ENCODE measurements at regions not wholly inside any gene's neighbourhood (a gene's known extent, or its start where the extent isn't known, plus 50 kb on each side); places are given as distances from the start of the nearest gene placed in this dataset.

GRCh38 chr4:27223326-27223725 lies 362.7 kb downstream of the STIM2 start:
- TF ChIP-seq POLR2A (IDR thresholded peaks at IDR 0.05; ENCODE audit: low read depth, low read length) = no peak
- FAIRE-seq (no peak), DNase-seq (ENCODE audit: insufficient read length, low spot score) (no peak)

GRCh38 chr4:27233531-27233930 lies 372.9 kb downstream of the STIM2 start:
- FAIRE-seq = no peak

GRCh38 chr4:27234306-27234899 lies 373.8 kb downstream of the STIM2 start:
- TF ChIP-seq POLR2A (IDR thresholded peaks at IDR 0.05; ENCODE audit: low read depth, low read length) = no peak
- FAIRE-seq (no peak), DNase-seq (ENCODE audit: insufficient read length, low spot score) (no peak)

More at GRCh38 chr4:27233531-27233930, 372.9 kb downstream of the STIM2 start:
- no peak for DNase-seq (ENCODE audit: insufficient read length, low spot score)
- no peak for TF ChIP-seq POLR2A (IDR thresholded peaks at IDR 0.05; ENCODE audit: low read depth, low read length)

- TF ChIP-seq POLR2A (IDR thresholded peaks at IDR 0.05; ENCODE audit: low read depth, low read length) = no peak
- FAIRE-seq (no peak), DNase-seq (ENCODE audit: insufficient read length, low spot score) (no peak)
These were observed 379.0 kb downstream of the STIM2 start for GRCh38 chr4:27239641-27240040.

- TF ChIP-seq POLR2A (IDR thresholded peaks at IDR 0.05; ENCODE audit: low read depth, low read length) = no peak
- no peak for DNase-seq (ENCODE audit: insufficient read length, low spot score)
- no peak for FAIRE-seq
These were observed 381.6 kb downstream of the STIM2 start for GRCh38 chr4:27242217-27242616.

- no peak for DNase-seq (ENCODE audit: insufficient read length, low spot score)
These were observed 384.6 kb downstream of the STIM2 start for GRCh38 chr4:27245216-27245615.

GRCh38 chr4:27248829-27249228 lies 388.2 kb downstream of the STIM2 start:
- no peak for TF ChIP-seq POLR2A (IDR thresholded peaks at IDR 0.05; ENCODE audit: low read depth, low read length)
- FAIRE-seq (no peak), DNase-seq (ENCODE audit: insufficient read length, low spot score) (no peak)

More at GRCh38 chr4:27245216-27245615, 384.6 kb downstream of the STIM2 start:
- FAIRE-seq = no peak
- no peak for TF ChIP-seq POLR2A (IDR thresholded peaks at IDR 0.05; ENCODE audit: low read depth, low read length)

- DNase-seq (ENCODE audit: insufficient read length, low spot score) = no peak
- TF ChIP-seq POLR2A (IDR thresholded peaks at IDR 0.05; ENCODE audit: low read depth, low read length) = no peak
- FAIRE-seq = no peak
These were observed 391.1 kb downstream of the STIM2 start for GRCh38 chr4:27251771-27252170.

GRCh38 chr4:27267339-27267969 lies 406.8 kb downstream of the STIM2 start:
- no peak for DNase-seq (ENCODE audit: insufficient read length, low spot score)
- no peak for TF ChIP-seq POLR2A (IDR thresholded peaks at IDR 0.05; ENCODE audit: low read depth, low read length)
- FAIRE-seq = no peak

- FAIRE-seq (no peak), DNase-seq (ENCODE audit: insufficient read length, low spot score) (no peak)
- no peak for TF ChIP-seq POLR2A (IDR thresholded peaks at IDR 0.05; ENCODE audit: low read depth, low read length)
These were observed 407.3 kb downstream of the STIM2 start for GRCh38 chr4:27267970-27268355.

GRCh38 chr4:27270435-27270834 lies 409.8 kb downstream of the STIM2 start:
- DNase-seq (ENCODE audit: insufficient read length, low spot score) = no peak
- no peak for FAIRE-seq
- TF ChIP-seq POLR2A (IDR thresholded peaks at IDR 0.05; ENCODE audit: low read depth, low read length) = no peak

GRCh38 chr4:27271555-27271954 lies 410.9 kb downstream of the STIM2 start:
- FAIRE-seq = no peak
- no peak for TF ChIP-seq POLR2A (IDR thresholded peaks at IDR 0.05; ENCODE audit: low read depth, low read length)

GRCh38 chr4:27272217-27272616 lies 411.6 kb downstream of the STIM2 start:
- DNase-seq (ENCODE audit: insufficient read length, low spot score) (no peak), FAIRE-seq (no peak)
- no peak for TF ChIP-seq POLR2A (IDR thresholded peaks at IDR 0.05; ENCODE audit: low read depth, low read length)

More at GRCh38 chr4:27271555-27271954, 410.9 kb downstream of the STIM2 start:
- no peak for DNase-seq (ENCODE audit: insufficient read length, low spot score)

GRCh38 chr4:27276307-27277073 lies 415.8 kb downstream of the STIM2 start:
- no peak for TF ChIP-seq POLR2A (IDR thresholded peaks at IDR 0.05; ENCODE audit: low read depth, low read length)
- no peak for DNase-seq (ENCODE audit: insufficient read length, low spot score)
- FAIRE-seq = no peak
